ENCODE measurements at regions not wholly inside any gene's neighbourhood (a gene's known extent, or its start where the extent isn't known, plus 50 kb on each side); places are given as distances from the start of the nearest gene placed in this dataset.

DNA sequence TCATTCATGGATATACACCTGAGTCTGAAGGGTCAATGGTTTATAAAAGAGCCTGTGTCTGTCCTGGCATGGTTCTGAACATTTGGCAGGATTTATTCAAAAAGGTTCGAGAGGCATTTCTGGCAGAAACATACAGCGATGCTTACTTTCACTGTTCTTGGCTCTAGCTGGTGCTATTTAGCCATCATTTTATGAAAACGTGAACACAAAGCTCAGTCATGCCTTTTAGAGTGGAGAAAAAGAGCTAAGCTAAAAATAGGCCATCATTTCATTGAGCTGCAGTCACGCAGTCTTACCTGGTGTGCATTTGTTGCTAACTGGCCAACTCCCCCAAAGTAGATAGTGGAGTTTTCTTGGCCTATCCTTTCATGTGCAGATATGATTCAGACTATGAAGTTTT is 1209.5 kb downstream of the SLC16A7 start:
- TF ChIP-seq, protein P1, sequence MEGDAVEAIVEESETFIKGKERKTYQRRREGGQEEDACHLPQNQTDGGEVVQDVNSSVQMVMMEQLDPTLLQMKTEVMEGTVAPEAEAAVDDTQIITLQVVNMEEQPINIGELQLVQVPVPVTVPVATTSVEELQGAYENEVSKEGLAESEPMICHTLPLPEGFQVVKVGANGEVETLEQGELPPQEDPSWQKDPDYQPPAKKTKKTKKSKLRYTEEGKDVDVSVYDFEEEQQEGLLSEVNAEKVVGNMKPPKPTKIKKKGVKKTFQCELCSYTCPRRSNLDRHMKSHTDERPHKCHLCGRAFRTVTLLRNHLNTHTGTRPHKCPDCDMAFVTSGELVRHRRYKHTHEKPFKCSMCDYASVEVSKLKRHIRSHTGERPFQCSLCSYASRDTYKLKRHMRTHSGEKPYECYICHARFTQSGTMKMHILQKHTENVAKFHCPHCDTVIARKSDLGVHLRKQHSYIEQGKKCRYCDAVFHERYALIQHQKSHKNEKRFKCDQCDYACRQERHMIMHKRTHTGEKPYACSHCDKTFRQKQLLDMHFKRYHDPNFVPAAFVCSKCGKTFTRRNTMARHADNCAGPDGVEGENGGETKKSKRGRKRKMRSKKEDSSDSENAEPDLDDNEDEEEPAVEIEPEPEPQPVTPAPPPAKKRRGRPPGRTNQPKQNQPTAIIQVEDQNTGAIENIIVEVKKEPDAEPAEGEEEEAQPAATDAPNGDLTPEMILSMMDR (IDR thresholded peaks at IDR 0.05; ENCODE audit: insufficient read depth, low read length), result no peak
- no peak for TF ChIP-seq GABPA (IDR thresholded peaks at IDR 0.05; ENCODE audit: low read depth)
